ENCODE measurements at regions not wholly inside any gene's neighbourhood (a gene's known extent, or its start where the extent isn't known, plus 50 kb on each side); places are given as distances from the start of the nearest gene placed in this dataset.

DNA sequence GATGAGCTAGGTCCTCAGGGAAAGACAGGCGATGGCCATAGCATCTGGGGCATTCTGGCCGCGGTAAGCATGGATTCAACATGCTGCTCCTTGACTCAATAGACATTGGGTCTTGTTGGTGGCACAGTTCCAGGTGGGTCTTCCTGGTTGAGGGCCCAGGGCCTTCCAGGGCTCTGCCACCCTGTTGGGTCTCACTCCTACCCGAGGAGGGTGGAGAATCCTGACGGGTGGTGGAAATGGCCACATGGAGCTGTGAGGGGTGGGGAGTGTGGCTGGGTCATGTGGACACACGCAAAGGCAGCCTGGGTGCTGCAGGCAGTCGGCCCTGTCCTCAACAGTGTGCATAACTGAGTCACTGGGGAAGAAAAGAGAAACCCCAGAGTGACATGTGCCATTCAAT, 148.1 kb downstream of the KIF26A start:
- TF ChIP-seq, protein P1, sequence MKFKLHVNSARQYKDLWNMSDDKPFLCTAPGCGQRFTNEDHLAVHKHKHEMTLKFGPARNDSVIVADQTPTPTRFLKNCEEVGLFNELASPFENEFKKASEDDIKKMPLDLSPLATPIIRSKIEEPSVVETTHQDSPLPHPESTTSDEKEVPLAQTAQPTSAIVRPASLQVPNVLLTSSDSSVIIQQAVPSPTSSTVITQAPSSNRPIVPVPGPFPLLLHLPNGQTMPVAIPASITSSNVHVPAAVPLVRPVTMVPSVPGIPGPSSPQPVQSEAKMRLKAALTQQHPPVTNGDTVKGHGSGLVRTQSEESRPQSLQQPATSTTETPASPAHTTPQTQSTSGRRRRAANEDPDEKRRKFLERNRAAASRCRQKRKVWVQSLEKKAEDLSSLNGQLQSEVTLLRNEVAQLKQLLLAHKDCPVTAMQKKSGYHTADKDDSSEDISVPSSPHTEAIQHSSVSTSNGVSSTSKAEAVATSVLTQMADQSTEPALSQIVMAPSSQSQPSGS (tag by site-specific recombination; IDR thresholded peaks at IDR 0.05; ENCODE audit: low read depth): no peak
- TF ChIP-seq ZFP69B (tag by site-specific recombination; IDR thresholded peaks at IDR 0.05): no peak

All from HEK293 (cell line).